ENCODE measurements at regions not wholly inside any gene's neighbourhood (a gene's known extent, or its start where the extent isn't known, plus 50 kb on each side); places are given as distances from the start of the nearest gene placed in this dataset.

- DNase-seq: no peak
These were observed 815.4 kb downstream of the SQOR start for GRCh38 chr15:46450112-46450809.

GRCh38 chr15:46450810-46451182 lies 816.0 kb downstream of the SQOR start:
- no peak for DNase-seq

DNA sequence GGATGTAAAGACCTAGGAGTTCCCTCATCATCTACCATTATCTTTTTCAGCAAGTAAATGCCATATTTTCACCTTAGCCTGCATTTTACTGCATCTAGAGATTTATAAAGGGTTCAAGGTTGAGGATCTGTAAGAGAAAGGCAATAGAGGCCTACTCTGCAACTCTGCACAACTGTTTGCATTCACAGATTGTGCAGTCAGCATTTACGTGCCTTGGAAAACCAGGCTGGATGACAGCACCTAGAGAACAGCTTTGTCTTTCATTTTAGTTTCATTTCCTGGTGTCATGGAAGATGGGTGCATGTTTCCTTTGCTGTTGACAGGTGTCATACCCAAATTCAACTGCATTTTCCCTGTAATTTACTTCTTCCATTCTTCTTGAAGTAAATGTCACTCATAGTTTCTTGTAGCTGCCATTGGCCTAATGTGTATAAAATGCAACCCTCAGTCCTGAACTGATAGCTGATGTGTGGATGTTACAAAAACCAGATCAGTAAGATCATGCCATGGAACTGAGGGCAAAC lies 817.5 kb downstream of the SQOR start:
- DNase-seq: no peak

- no peak for DNase-seq
These were observed 821.6 kb downstream of the SQOR start for GRCh38 chr15:46456456-46456855.

DNA sequence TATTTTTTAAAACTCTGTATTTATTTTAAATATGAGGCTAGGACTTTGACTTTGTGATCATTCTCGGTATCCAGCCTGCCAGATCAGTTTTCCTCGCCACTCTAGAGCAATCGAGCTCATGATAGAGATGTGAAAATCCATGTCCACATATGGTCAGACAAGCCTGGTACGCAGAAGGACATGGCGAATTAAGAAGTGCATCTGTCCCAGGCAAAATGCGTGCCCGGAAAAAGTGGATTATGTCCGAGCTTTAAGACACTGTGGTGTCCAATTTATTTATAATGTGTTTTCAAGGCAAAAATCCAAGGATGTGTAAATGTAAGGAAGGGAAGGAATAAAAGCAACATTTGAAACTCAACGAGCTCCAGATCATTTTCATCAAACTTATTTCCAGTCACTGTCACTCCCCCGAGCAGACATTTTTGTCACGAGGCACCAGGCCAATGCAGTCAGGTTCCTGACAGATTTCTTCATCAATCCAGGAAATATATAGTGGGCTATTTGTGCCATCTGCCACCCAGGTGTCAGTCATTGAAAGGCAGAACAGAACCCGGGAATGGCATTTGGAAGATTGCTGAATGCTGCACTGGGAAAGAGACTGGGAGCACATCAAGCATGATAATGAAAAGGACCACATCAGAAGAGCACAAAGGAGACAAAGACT lies 825.7 kb downstream of the SQOR start:
- DNase-seq: no peak

DNA sequence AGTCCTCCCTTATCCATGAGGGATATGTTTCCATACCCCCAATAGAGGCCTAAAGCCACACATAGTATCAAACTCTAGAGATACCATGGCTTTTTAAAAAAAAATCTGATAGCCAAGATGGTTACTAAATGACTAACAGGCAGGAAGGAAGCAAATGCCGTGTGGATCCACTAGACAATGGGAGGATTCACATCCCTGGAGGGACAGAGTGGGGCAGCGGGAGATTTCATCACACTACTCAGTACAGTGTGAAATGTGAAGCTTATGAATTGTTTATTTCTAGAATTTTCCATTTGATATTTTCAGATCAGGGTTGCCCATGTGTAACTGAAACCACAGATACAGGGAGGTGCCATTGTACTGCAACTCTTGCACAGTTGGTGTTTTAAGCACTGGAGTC lies 826.6 kb downstream of the SQOR start:
- DNase-seq: no peak

DNA sequence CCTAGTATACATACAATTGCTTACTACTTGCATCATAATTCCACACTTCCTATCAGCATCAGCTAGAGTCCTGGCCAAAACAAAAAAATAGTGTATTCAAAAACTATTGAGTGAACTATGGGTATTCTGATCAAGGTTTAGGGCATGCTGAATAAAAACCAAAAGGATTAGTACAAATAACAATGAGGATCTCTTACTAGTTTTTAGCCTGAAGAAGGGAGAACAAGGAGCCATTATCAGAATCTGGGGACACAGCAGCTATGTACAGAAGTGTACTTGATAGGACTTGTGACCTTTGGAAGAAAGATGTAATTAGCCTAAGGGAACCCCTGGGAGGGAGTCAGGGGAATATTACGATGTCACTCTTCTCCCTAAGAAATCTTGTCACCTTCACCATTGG lies 832.2 kb downstream of the SQOR start:
- no peak for DNase-seq

- DNase-seq: no peak
These were observed 836.3 kb downstream of the SQOR start for GRCh38 chr15:46471096-46471495.

GRCh38 chr15:46489276-46489675 lies 854.4 kb downstream of the SQOR start:
- no peak for DNase-seq

DNA sequence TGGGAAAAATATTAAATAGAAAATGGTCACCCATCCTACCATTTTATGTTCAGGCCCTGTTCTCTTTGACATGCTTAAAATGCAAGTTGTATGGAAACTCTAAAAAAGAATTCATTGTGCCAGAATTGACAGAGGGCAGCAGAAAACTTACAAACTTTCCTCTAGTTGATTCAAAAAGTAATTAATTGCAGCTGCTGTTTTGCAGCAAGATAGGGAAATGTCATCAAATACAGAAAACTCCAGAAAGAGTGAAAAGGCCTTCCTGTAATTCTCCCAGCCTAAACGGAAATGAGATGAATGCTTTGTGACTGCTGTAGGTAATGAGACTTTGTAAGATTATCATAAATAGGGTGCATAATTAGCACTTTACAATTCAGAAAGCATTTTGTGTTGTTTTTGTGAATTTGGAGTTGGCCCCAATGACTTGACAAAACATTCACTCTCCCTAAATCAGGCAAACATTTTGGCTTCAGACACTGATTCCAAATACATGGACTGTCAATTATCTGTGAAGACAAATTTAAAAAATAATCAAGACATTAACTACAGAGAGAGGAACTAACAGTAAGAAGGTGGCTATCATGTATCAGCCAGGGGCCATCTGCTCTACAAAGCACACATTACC lies 861.8 kb downstream of the SQOR start:
- DNase-seq: no peak

GRCh38 chr15:46502667-46503066 lies 867.8 kb downstream of the SQOR start:
- DNase-seq: no peak

GRCh38 chr15:46518381-46518780 lies 883.6 kb downstream of the SQOR start:
- DNase-seq: no peak

DNA sequence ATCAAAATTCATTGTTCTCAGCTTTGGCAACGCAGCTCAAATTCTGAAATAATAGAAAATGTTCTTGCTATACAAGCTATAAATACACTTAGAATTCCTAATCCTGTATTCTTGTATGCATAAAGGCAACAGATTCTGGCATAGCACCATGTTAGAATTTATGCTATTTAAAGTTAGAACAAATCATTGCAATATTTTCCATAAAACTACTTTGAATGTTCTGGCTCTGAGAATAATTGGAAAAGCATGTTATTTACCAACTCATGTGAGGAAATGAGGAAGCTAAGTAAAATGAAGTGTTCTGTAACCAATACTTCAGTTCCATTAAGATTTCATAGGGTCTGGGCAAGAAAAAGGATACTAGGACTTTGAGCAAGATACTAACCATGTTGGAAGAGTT lies 888.9 kb downstream of the SQOR start:
- no peak for DNase-seq

GRCh38 chr15:46525984-46526725 lies 891.3 kb downstream of the SQOR start:
- no peak for DNase-seq

GRCh38 chr15:46526726-46527110 lies 891.9 kb downstream of the SQOR start:
- DNase-seq: no peak

GRCh38 chr15:46543626-46544025 lies 908.8 kb downstream of the SQOR start:
- DNase-seq: no peak

- DNase-seq: no peak
These were observed 914.2 kb downstream of the SQOR start for GRCh38 chr15:46548989-46549388.

- no peak for DNase-seq
These were observed 917.5 kb downstream of the SQOR start for GRCh38 chr15:46552316-46552715.

GRCh38 chr15:46555547-46555946 lies 920.7 kb downstream of the SQOR start:
- no peak for DNase-seq

DNA sequence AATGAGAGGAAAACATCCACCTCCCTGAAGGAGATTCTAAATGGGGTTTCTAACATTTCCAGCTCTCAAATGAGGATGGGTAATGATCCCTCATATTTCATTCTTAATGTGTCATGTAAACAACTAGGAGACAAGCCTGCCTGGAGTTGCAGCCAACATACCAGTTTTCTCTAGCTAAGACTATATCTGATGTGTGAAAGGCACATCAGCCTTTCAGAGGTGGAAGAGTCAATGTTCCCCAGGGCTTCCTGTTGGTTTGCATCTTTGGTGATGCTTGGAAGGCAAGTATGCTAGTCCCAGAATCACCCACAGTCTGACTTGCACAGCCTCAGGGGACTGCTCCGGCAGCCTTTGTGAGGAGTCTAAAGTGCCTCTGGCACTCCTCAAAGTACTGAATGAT lies 921.2 kb downstream of the SQOR start:
- DNase-seq: no peak

GRCh38 chr15:46556559-46557379 lies 921.9 kb downstream of the SQOR start:
- DNase-seq: no peak

- DNase-seq: no peak
These were observed 933.1 kb downstream of the SQOR start for GRCh38 chr15:46567968-46568367.

GRCh38 chr15:46569781-46570180 lies 935.0 kb downstream of the SQOR start:
- no peak for DNase-seq

Data from T1000 (cell line).